ENCODE measurements at regions not wholly inside any gene's neighbourhood (a gene's known extent, or its start where the extent isn't known, plus 50 kb on each side); places are given as distances from the start of the nearest gene placed in this dataset.
A peak's percentile ranks its signal among the peaks of the same experiment; 100 is the strongest.

DNA sequence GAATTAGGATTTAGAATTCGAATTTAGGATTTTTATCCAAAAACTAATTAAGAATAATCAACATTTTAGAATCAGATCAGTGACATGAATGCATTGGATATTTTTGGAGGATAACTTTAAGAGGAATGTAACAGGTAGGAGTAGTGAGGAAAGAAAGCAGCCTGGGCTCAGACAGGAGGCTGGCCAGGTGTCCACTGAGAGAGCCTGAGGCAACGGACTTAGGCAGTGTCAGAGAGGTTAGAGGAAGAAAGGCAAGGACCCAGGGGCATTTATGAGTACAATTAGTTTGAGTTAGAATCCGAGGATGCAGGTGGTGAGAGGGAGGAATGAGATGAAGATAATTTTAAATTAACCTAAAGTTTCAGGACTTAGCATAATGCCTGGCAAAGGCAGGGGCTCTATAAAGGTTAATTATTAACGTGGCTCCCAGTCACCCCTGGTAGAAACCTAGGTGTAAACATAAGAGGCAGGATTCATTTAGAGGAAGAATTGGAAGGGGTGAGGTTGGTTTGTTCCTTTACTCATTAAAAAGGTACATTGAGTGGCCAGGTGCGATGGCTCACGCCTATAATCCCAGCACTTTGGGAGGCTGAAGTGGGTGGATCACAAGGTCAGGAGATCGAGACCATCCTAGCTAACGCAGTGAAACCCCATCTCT lies 507.1 kb downstream of the TMEM182 start:
- Histone ChIP-seq H3K4me3 (ENCODE audit: low read depth, low read length) (no peak overlapping the region), H3K9me3 (ENCODE audit: control insufficient read depth, insufficient read depth, low read length) (peaks cover 16% of the 10 kb centered on the region), H3K4me1 (ENCODE audit: control insufficient read depth, insufficient read depth, low read length) (0 out of 2 replicates have a peak, but pooled peaks cover 7% of the 10 kb centered on the region), H3K36me3 (ENCODE audit: control insufficient read depth, insufficient read depth, low read length) (no peaks in the 10 kb centered on the region), H3K27me3 (ENCODE audit: control insufficient read depth, insufficient read depth, low read length) (no peaks in the 10 kb centered on the region), H3K27ac (ENCODE audit: low read depth, low read length) (no peak overlapping the region), H3K9ac (ENCODE audit: low read depth, low read length) (no peak overlapping the region)

DNA sequence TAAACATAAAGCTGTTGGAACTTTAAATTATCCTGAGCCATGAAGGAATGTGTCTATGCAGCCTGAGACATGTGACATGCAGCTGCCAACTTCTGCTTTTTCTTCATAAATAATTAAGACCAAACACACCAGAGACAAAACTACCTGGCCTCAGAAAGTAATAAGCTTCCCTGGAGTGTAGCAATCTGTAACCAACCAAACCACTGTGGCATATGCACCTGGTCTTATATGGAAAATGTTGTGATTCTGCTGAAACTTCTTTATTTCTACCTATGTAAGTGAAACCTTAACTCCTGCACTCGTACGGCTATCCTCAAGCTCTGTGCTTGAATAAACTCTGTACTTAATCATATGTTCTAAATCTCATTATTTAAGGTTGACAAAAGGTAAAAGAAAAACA lies 515.0 kb downstream of the TMEM182 start:
- no peaks in the 10 kb centered on the region for H3K27me3 ChIP-seq (ENCODE audit: control insufficient read depth, insufficient read depth, low read length)
- peaks cover 17% of the 10 kb centered on the region for H3K9me3 ChIP-seq (ENCODE audit: control insufficient read depth, insufficient read depth, low read length)
- H3K27ac ChIP-seq (ENCODE audit: low read depth, low read length): no peak overlapping the region
- H3K36me3 ChIP-seq (ENCODE audit: control insufficient read depth, insufficient read depth, low read length): no peaks in the 10 kb centered on the region
- no peak overlapping the region for H3K9ac ChIP-seq (ENCODE audit: low read depth, low read length)
- H3K4me1 ChIP-seq (ENCODE audit: control insufficient read depth, insufficient read depth, low read length): no peaks in the 10 kb centered on the region
- H3K4me3 ChIP-seq (ENCODE audit: low read depth, low read length): no peak overlapping the region

DNA sequence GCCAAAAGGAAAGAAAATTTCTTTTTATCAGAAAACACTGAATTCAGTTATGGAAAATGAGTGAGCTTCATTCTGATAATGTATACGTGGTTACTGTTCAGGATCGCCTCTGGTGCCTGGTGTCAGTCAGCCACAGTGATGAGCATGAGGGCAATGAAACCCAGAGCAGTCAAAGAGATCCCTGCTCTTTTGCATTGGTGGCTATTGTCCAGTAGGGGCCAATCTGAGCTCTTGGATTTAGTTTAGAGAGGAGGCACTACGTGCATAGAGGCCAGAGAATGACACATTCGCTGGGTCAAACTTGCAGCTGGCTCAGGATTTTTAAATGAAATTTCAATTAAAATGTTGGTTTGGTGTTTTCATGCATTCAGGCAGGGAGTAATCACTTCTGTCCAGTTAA lies 522.9 kb downstream of the TMEM182 start:
- Histone ChIP-seq H3K27me3 (ENCODE audit: control insufficient read depth, insufficient read depth, low read length) (no peaks in the 10 kb centered on the region), H3K9me3 (ENCODE audit: control insufficient read depth, insufficient read depth, low read length) (no peaks in the 10 kb centered on the region), H3K36me3 (ENCODE audit: control insufficient read depth, insufficient read depth, low read length) (no peaks in the 10 kb centered on the region)

DNA sequence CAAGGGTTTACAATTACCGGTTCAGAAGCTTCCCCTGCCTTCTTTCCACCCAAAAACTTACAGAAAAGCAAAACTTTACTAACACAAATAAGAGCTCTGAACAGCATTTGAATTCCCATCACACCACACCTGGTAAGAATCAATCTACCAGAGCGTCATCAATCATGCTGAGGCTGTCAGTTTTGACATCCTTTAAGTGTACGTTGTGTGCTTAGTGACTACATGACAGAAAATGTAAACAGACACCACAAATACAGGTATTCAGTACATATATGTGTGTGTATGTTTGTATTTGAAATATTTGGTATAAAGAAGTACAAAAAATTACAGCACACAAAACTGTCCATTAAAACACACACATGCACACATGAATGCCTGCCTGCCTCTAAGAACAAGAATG lies 523.5 kb downstream of the TMEM182 start:
- no peaks in the 10 kb centered on the region for H3K9me3 ChIP-seq (ENCODE audit: control insufficient read depth, insufficient read depth, low read length)
- peaks cover 11% of the 10 kb centered on the region for H3K4me1 ChIP-seq (ENCODE audit: control insufficient read depth, insufficient read depth, low read length)
- no peak overlapping the region for H3K9ac ChIP-seq (ENCODE audit: low read depth, low read length)
- H3K27me3 ChIP-seq (ENCODE audit: control insufficient read depth, insufficient read depth, low read length): no peaks in the 10 kb centered on the region
- no peak overlapping the region for H3K4me3 ChIP-seq (ENCODE audit: low read depth, low read length)
- no peak overlapping the region for H3K27ac ChIP-seq (ENCODE audit: low read depth, low read length)
- no peaks in the 10 kb centered on the region for H3K36me3 ChIP-seq (ENCODE audit: control insufficient read depth, insufficient read depth, low read length)

More for the DNA sequence above, 522.9 kb downstream of the TMEM182 start:
- no peak overlapping the region for H3K4me3 ChIP-seq (ENCODE audit: low read depth, low read length)
- H3K27ac ChIP-seq (ENCODE audit: low read depth, low read length): no peak overlapping the region
- peaks cover 11% of the 10 kb centered on the region for H3K4me1 ChIP-seq (ENCODE audit: control insufficient read depth, insufficient read depth, low read length)
- H3K9ac ChIP-seq (ENCODE audit: low read depth, low read length): no peak overlapping the region

DNA sequence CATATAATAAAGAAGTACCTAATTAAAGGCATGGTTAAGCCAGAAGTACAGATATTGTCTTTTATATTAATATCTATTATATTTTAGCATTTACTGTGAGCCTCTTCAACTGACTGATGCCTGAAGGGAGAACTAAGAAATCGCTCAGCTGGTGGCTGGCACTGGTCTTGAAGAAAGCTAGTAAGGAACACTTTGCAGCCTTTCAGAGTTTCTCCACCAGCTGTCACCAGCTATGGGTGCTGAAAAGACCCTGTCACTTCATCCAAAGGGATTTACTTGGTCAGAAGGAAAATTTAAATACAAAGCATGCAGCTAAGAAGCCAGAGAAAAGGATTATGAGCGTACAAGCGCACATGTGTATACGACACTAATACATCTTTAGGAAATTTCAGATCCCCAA lies 525.9 kb downstream of the TMEM182 start:
- Histone ChIP-seq H3K9ac (ENCODE audit: low read depth, low read length) (no peak overlapping the region), H3K9me3 (ENCODE audit: control insufficient read depth, insufficient read depth, low read length) (no peaks in the 10 kb centered on the region), H3K27me3 (ENCODE audit: control insufficient read depth, insufficient read depth, low read length) (no peaks in the 10 kb centered on the region), H3K4me1 (ENCODE audit: control insufficient read depth, insufficient read depth, low read length) (peaks cover 15% of the 10 kb centered on the region), H3K36me3 (ENCODE audit: control insufficient read depth, insufficient read depth, low read length) (no peaks in the 10 kb centered on the region), H3K27ac (ENCODE audit: low read depth, low read length) (no peak overlapping the region), H3K4me3 (ENCODE audit: low read depth, low read length) (no peak overlapping the region)

- Histone ChIP-seq H3K4me3 (ENCODE audit: low read depth, low read length) (no peak overlapping the region), H3K27me3 (ENCODE audit: control insufficient read depth, insufficient read depth, low read length) (no peaks in the 10 kb centered on the region), H3K4me1 (ENCODE audit: control insufficient read depth, insufficient read depth, low read length) (peaks cover 25% of the 10 kb centered on the region), H3K9ac (ENCODE audit: low read depth, low read length) (no peak overlapping the region), H3K9me3 (ENCODE audit: control insufficient read depth, insufficient read depth, low read length) (no peaks in the 10 kb centered on the region), H3K36me3 (ENCODE audit: control insufficient read depth, insufficient read depth, low read length) (no peaks in the 10 kb centered on the region), H3K27ac (ENCODE audit: low read depth, low read length) (no peak overlapping the region)
Observed at GRCh38 chr2:103288696-103289095, 526.9 kb downstream of the TMEM182 start.

- H3K27ac ChIP-seq (ENCODE audit: low read depth, low read length): no peak overlapping the region
- H3K36me3 ChIP-seq (ENCODE audit: control insufficient read depth, insufficient read depth, low read length): no peaks in the 10 kb centered on the region
- H3K9me3 ChIP-seq (ENCODE audit: control insufficient read depth, insufficient read depth, low read length): no peaks in the 10 kb centered on the region
- H3K4me3 ChIP-seq (ENCODE audit: low read depth, low read length): no peak overlapping the region
- no peaks in the 10 kb centered on the region for H3K27me3 ChIP-seq (ENCODE audit: control insufficient read depth, insufficient read depth, low read length)
- H3K4me1 ChIP-seq (ENCODE audit: control insufficient read depth, insufficient read depth, low read length): peaks cover 30% of the 10 kb centered on the region
- no peak overlapping the region for H3K9ac ChIP-seq (ENCODE audit: low read depth, low read length)
Observed at GRCh38 chr2:103289105-103289725, 527.4 kb downstream of the TMEM182 start.

GRCh38 chr2:103292573-103292972 lies 530.7 kb downstream of the TMEM182 start:
- H3K4me3 ChIP-seq (ENCODE audit: low read depth, low read length): no peak overlapping the region
- H3K36me3 ChIP-seq (ENCODE audit: control insufficient read depth, insufficient read depth, low read length): no peaks in the 10 kb centered on the region
- no peaks in the 10 kb centered on the region for H3K27me3 ChIP-seq (ENCODE audit: control insufficient read depth, insufficient read depth, low read length)
- H3K27ac ChIP-seq (ENCODE audit: low read depth, low read length): no peak overlapping the region
- no peak overlapping the region for H3K9ac ChIP-seq (ENCODE audit: low read depth, low read length)
- H3K4me1 ChIP-seq (ENCODE audit: control insufficient read depth, insufficient read depth, low read length): peaks cover 32% of the 10 kb centered on the region
- H3K9me3 ChIP-seq (ENCODE audit: control insufficient read depth, insufficient read depth, low read length): no peaks in the 10 kb centered on the region

DNA sequence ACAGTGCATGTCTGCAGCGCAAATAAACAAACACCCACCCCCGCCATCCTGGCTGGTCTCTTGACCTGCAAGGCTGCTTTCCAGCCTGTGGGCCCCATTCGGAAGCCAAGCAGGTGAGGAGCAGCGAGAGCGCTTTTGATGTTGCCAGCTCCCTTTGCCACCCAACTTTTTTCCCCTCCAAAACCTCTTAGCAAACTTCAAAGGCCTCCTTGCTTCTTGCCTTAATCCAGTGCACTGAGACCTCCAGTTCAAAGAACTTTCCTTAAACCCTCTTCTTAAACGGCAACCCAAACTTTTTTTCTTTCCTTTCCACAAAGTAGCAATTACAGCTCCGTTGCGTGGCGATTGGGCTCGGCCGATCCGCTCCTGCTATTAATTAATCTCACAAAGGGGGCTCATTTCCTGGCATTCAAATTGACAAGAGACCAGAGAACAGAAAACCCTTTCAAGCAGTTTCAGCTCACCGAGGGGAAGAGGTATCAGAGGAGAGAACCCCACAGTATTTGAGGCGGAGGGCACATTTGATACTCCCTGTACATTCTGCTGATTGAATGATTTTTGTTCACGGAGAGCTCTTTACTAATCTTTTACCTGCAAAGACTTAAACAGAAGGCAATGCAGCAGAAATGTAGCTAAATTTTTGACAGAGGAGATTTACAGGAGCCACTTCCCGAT lies 531.4 kb downstream of the TMEM182 start:
- peaks cover 32% of the 10 kb centered on the region for H3K4me1 ChIP-seq (ENCODE audit: control insufficient read depth, insufficient read depth, low read length)
- H3K27me3 ChIP-seq (ENCODE audit: control insufficient read depth, insufficient read depth, low read length): no peaks in the 10 kb centered on the region
- H3K4me3 ChIP-seq (ENCODE audit: low read depth, low read length): peak overlapping the region; percentile 12; the same call in 1 of the 2 replicates
- H3K27ac ChIP-seq (ENCODE audit: low read depth, low read length): no peak overlapping the region
- H3K36me3 ChIP-seq (ENCODE audit: control insufficient read depth, insufficient read depth, low read length): no peaks in the 10 kb centered on the region
- no peaks in the 10 kb centered on the region for H3K9me3 ChIP-seq (ENCODE audit: control insufficient read depth, insufficient read depth, low read length)
- H3K9ac ChIP-seq (ENCODE audit: low read depth, low read length): no peak overlapping the region

DNA sequence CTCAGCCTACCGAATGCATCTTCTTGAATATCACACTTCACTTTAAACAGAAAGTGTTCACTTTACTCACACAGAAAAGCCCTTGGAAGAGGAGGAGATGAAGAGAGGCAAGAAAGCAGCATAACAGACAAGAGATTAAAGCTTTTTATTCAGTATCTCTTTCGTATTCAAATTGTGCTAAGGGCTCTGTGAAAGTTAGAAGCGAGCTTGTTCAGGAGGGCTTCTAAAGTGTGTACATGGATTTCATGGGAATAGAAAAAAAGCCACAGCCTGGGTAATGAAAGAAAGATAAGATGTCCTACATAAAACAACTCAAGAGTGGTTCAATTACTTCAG lies 531.9 kb downstream of the TMEM182 start:
- Histone ChIP-seq H3K9ac (ENCODE audit: low read depth, low read length) (no peak overlapping the region), H3K9me3 (ENCODE audit: control insufficient read depth, insufficient read depth, low read length) (no peaks in the 10 kb centered on the region), H3K27ac (ENCODE audit: low read depth, low read length) (no peak overlapping the region), H3K36me3 (ENCODE audit: control insufficient read depth, insufficient read depth, low read length) (no peaks in the 10 kb centered on the region), H3K4me1 (ENCODE audit: control insufficient read depth, insufficient read depth, low read length) (peaks cover 31% of the 10 kb centered on the region), H3K4me3 (ENCODE audit: low read depth, low read length) (peak overlapping the region; percentile 12; the same call in 1 of the 2 replicates), H3K27me3 (ENCODE audit: control insufficient read depth, insufficient read depth, low read length) (no peaks in the 10 kb centered on the region)

GRCh38 chr2:103294420-103294819 lies 532.6 kb downstream of the TMEM182 start:
- no peaks in the 10 kb centered on the region for H3K27me3 ChIP-seq (ENCODE audit: control insufficient read depth, insufficient read depth, low read length)
- peaks cover 24% of the 10 kb centered on the region for H3K4me1 ChIP-seq (ENCODE audit: control insufficient read depth, insufficient read depth, low read length)
- no peak overlapping the region for H3K9ac ChIP-seq (ENCODE audit: low read depth, low read length)

More at GRCh38 chr2:103294420-103294819, 532.6 kb downstream of the TMEM182 start:
- Histone ChIP-seq H3K9me3 (ENCODE audit: control insufficient read depth, insufficient read depth, low read length) (no peaks in the 10 kb centered on the region), H3K36me3 (ENCODE audit: control insufficient read depth, insufficient read depth, low read length) (no peaks in the 10 kb centered on the region), H3K4me3 (ENCODE audit: low read depth, low read length) (no peak overlapping the region), H3K27ac (ENCODE audit: low read depth, low read length) (no peak overlapping the region)
